T-helper 17 cell (primary cell): ENCODE measurements at regions not wholly inside any gene's neighbourhood (a gene's known extent, or its start where the extent isn't known, plus 50 kb on each side); places are given as distances from the start of the nearest gene placed in this dataset.

Experiments
- ATAC-seq: fragments of 150-1000 bp; cut with Tn5 transposase; 2 replicates; pipeline ENCODE4 v1.10.0; 2021; ENCODE audit warnings: mild to moderate bottlenecking, moderate library complexity
- DNase-seq, 3 donors: peaks; one replicate each; pipeline versions ENCODE4 v3.0.0 to v3.0.0-alpha.2; 2020 to 2021
- H3K9me3 ChIP-seq: one replicate; pipeline ENCODE4 v1.7.0; 2013; ENCODE audit warnings: low read length, mild to moderate bottlenecking; ENCODE audit not compliant: control insufficient read depth, poor library complexity, severe bottlenecking
- H3K27ac Mint-ChIP-seq: one replicate; pipeline ENCODE4 v1.8.0; 2022; ENCODE audit warnings: mild to moderate bottlenecking, moderate library complexity, mixed read lengths
- H3K27me3 Mint-ChIP-seq: one replicate; pipeline ENCODE4 v1.8.0; 2022; ENCODE audit warnings: mixed read lengths
- H3K36me3 Mint-ChIP-seq: one replicate; pipeline ENCODE4 v1.8.0; 2022; ENCODE audit warnings: low read depth, mixed read lengths
- H3K4me1 Mint-ChIP-seq: one replicate; pipeline ENCODE4 v1.8.0; 2022; ENCODE audit warnings: mild to moderate bottlenecking, mixed read lengths
- H3K4me3 Mint-ChIP-seq: one replicate; pipeline ENCODE4 v1.8.0; 2022; ENCODE audit warnings: mild to moderate bottlenecking, moderate library complexity, mixed read lengths

GRCh38 chr3:187618722-187619121, 51.5 kb downstream of the SST start:
- ATAC-seq (no peak), DNase-seq (no peak)
- peaks cover 3% of the 10 kb centered on the region for H3K4me1 Mint-ChIP-seq
- H3K4me3 Mint-ChIP-seq, result no peak overlapping the region
- H3K27me3 Mint-ChIP-seq, result peaks cover 26% of the 10 kb centered on the region
- peaks cover 2% of the 10 kb centered on the region for H3K9me3 ChIP-seq
- H3K36me3 Mint-ChIP-seq, result peaks cover 3% of the 10 kb centered on the region
- no peak overlapping the region for H3K27ac Mint-ChIP-seq

- Mint-ChIP-seq H3K4me3 (no peak overlapping the region), H3K4me1 (peaks cover under 1% of the 10 kb centered on the region), H3K27me3 (peaks cover 29% of the 10 kb centered on the region), H3K27ac (no peak overlapping the region), H3K36me3 (peaks cover 3% of the 10 kb centered on the region)
- DNase-seq (no peak), ATAC-seq (no peak)
- H3K9me3 ChIP-seq, result no peaks in the 10 kb centered on the region
Observed at GRCh38 chr3:187617213-187617612, 53.0 kb downstream of the SST start.

- no peak overlapping the region for H3K4me3 Mint-ChIP-seq
- H3K27me3 Mint-ChIP-seq, result peaks cover 29% of the 10 kb centered on the region
- DNase-seq (peak in 2 of 3 donors; percentile 22 to 25), ATAC-seq (peak; percentile 82)
- peaks cover 3% of the 10 kb centered on the region for H3K36me3 Mint-ChIP-seq
- H3K4me1 Mint-ChIP-seq, result no peaks in the 10 kb centered on the region
- H3K27ac Mint-ChIP-seq, result no peak overlapping the region
- no peaks in the 10 kb centered on the region for H3K9me3 ChIP-seq
Observed at GRCh38 chr3:187616307-187616972, 53.8 kb downstream of the SST start.

GRCh38 chr3:187615630-187616029, 54.6 kb downstream of the SST start:
- no peak overlapping the region for H3K27ac Mint-ChIP-seq
- no peaks in the 10 kb centered on the region for H3K9me3 ChIP-seq
- no peak overlapping the region for H3K4me3 Mint-ChIP-seq
- no peak for ATAC-seq
- H3K4me1 Mint-ChIP-seq, result no peaks in the 10 kb centered on the region
- peaks cover 37% of the 10 kb centered on the region for H3K27me3 Mint-ChIP-seq
- DNase-seq, result no peak
- H3K36me3 Mint-ChIP-seq, result peaks cover 4% of the 10 kb centered on the region

GRCh38 chr3:187612656-187613055, 57.5 kb downstream of the SST start:
- Mint-ChIP-seq H3K4me3 (no peak overlapping the region), H3K36me3 (peaks cover 6% of the 10 kb centered on the region), H3K27me3 (peaks cover 66% of the 10 kb centered on the region), H3K27ac (no peak overlapping the region), H3K4me1 (peaks cover 4% of the 10 kb centered on the region)
- no peak for DNase-seq
- no peak for ATAC-seq
- no peaks in the 10 kb centered on the region for H3K9me3 ChIP-seq

GRCh38 chr3:187610981-187611511, 59.1 kb downstream of the SST start:
- no peak for ATAC-seq
- H3K9me3 ChIP-seq, result no peaks in the 10 kb centered on the region
- Mint-ChIP-seq H3K4me1 (peaks cover 4% of the 10 kb centered on the region), H3K27me3 (peaks cover 82% of the 10 kb centered on the region), H3K36me3 (peaks cover 6% of the 10 kb centered on the region), H3K4me3 (no peak overlapping the region), H3K27ac (no peak overlapping the region)
- no peak for DNase-seq

GRCh38 chr3:187594272-187594671, 75.9 kb downstream of the SST start:
- no peak for ATAC-seq
- no peak overlapping the region for H3K27ac Mint-ChIP-seq
- no peaks in the 10 kb centered on the region for H3K36me3 Mint-ChIP-seq
- no peaks in the 10 kb centered on the region for H3K9me3 ChIP-seq
- H3K27me3 Mint-ChIP-seq, result peaks cover 62% of the 10 kb centered on the region
- H3K4me3 Mint-ChIP-seq, result no peak overlapping the region
- no peaks in the 10 kb centered on the region for H3K4me1 Mint-ChIP-seq
- DNase-seq, result no peak

- no peak overlapping the region for H3K4me3 Mint-ChIP-seq
- ATAC-seq, result no peak
Observed at GRCh38 chr3:187593451-187593850, 76.7 kb downstream of the SST start.

GRCh38 chr3:187590861-187591576, 79.2 kb downstream of the SST start:
- Mint-ChIP-seq H3K36me3 (no peaks in the 10 kb centered on the region), H3K4me1 (no peaks in the 10 kb centered on the region), H3K4me3 (no peak overlapping the region), H3K27ac (no peak overlapping the region), H3K27me3 (peaks cover 76% of the 10 kb centered on the region)
- no peaks in the 10 kb centered on the region for H3K9me3 ChIP-seq
- DNase-seq, result no peak
- no peak for ATAC-seq

More at GRCh38 chr3:187593451-187593850, 76.7 kb downstream of the SST start:
- no peaks in the 10 kb centered on the region for H3K9me3 ChIP-seq
- H3K27ac Mint-ChIP-seq, result no peak overlapping the region
- peaks cover 65% of the 10 kb centered on the region for H3K27me3 Mint-ChIP-seq
- no peaks in the 10 kb centered on the region for H3K36me3 Mint-ChIP-seq
- H3K4me1 Mint-ChIP-seq, result no peaks in the 10 kb centered on the region
- DNase-seq, result no peak

- Mint-ChIP-seq H3K4me3 (no peak overlapping the region), H3K4me1 (no peaks in the 10 kb centered on the region), H3K36me3 (no peaks in the 10 kb centered on the region), H3K27ac (no peak overlapping the region), H3K27me3 (peaks cover 48% of the 10 kb centered on the region)
- ATAC-seq, result no peak
- no peaks in the 10 kb centered on the region for H3K9me3 ChIP-seq
- no peak for DNase-seq
Observed at GRCh38 chr3:187587076-187587475, 83.1 kb downstream of the SST start.

- Mint-ChIP-seq H3K27me3 (peaks cover 47% of the 10 kb centered on the region), H3K36me3 (no peaks in the 10 kb centered on the region)
- no peak for DNase-seq
Observed at GRCh38 chr3:187586226-187586625, 84.0 kb downstream of the SST start.

GRCh38 chr3:187572441-187572840, 97.8 kb downstream of the SST start:
- H3K36me3 Mint-ChIP-seq, result no peaks in the 10 kb centered on the region
- no peak overlapping the region for H3K27ac Mint-ChIP-seq
- no peaks in the 10 kb centered on the region for H3K4me1 Mint-ChIP-seq
- no peaks in the 10 kb centered on the region for H3K9me3 ChIP-seq
- DNase-seq (no peak), ATAC-seq (no peak)
- peaks cover 44% of the 10 kb centered on the region for H3K27me3 Mint-ChIP-seq
- no peak overlapping the region for H3K4me3 Mint-ChIP-seq

More at GRCh38 chr3:187586226-187586625, 84.0 kb downstream of the SST start:
- H3K9me3 ChIP-seq, result no peaks in the 10 kb centered on the region
- Mint-ChIP-seq H3K4me3 (no peak overlapping the region), H3K4me1 (no peaks in the 10 kb centered on the region), H3K27ac (no peak overlapping the region)
- ATAC-seq, result no peak

- no peak overlapping the region for H3K27ac Mint-ChIP-seq
- no peaks in the 10 kb centered on the region for H3K4me1 Mint-ChIP-seq
- H3K9me3 ChIP-seq, result no peaks in the 10 kb centered on the region
- H3K4me3 Mint-ChIP-seq, result no peak overlapping the region
- no peaks in the 10 kb centered on the region for H3K36me3 Mint-ChIP-seq
- H3K27me3 Mint-ChIP-seq, result peaks cover 49% of the 10 kb centered on the region
- DNase-seq (no peak), ATAC-seq (no peak)
Observed at GRCh38 chr3:187571701-187572100, 98.5 kb downstream of the SST start.
